ENCODE measurements at regions not wholly inside any gene's neighbourhood (a gene's known extent, or its start where the extent isn't known, plus 50 kb on each side); places are given as distances from the start of the nearest gene placed in this dataset.
A peak's percentile ranks its signal among the peaks of the same experiment; 100 is the strongest.

DNA sequence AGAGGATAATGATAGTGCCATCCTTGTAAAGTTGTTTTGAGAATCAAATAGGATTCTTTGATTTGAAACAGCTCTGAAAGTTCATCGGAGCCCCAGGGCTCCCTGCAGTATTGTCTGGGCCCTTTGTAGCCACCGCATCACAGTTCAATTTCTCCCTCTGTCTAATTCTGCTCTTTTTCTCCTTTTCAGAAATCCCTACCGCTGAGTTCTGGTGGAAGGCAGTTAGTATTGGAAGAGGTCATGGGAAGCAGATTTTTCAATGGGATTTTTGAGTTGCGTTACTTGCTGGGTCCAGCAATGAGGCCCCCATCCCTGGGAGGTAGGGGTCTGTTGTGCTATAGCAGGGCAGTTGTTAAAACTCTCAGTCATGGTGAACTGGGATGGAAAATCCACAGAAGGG is 101.0 kb upstream of the DISP3 start:
- Histone ChIP-seq H2AFZ (ENCODE audit: low read depth, low read length) (no peak overlapping the region), H3K27me3 (ENCODE audit: control insufficient read depth in 2 of 2, insufficient read depth in 2 of 2, low read length in 2 of 2) (peaks cover 0 to 1% of the 10 kb centered on the region in 2 experiments), H3K79me2 (ENCODE audit: control insufficient read depth, insufficient read depth, low read length) (no peaks in the 10 kb centered on the region), H3K4me2 (ENCODE audit: insufficient read depth, low read length) (no peak overlapping the region), H3K27ac (ENCODE audit: insufficient read depth, low read depth, low read length) (no peak overlapping the region), H3K4me3 (replicated peaks in 1 of 3; ENCODE audit: insufficient read depth in 1 of 3, low read depth in 1 of 3, low read length in 3 of 3) (no peak overlapping the region), H3K4me1 (ENCODE audit: control insufficient read depth, extremely low read depth, insufficient read depth, low read length) (no peaks in the 10 kb centered on the region), H3K36me3 (ENCODE audit: control insufficient read depth in 2 of 2, extremely low read depth in 1 of 2, insufficient read depth in 2 of 2, low read length in 2 of 2) (no peaks in the 10 kb centered on the region), H3K9me1 (replicated peaks; ENCODE audit: control insufficient read depth, extremely low read depth, insufficient read depth, low read length) (no peaks in the 10 kb centered on the region), H3K9ac (replicated peaks; ENCODE audit: extremely low read depth, insufficient read depth, low read length) (no peak overlapping the region), H4K20me1 (replicated peaks; ENCODE audit: control insufficient read depth, extremely low read depth, insufficient read depth, low read length) (no peaks in the 10 kb centered on the region), H3K9me3 (replicated peaks; ENCODE audit: control insufficient read depth, insufficient read depth, low read length) (no peaks in the 10 kb centered on the region)
- intact Hi-C loops (cut with micrococcal nuclease) = no loop called here
- ChIA-PET POLR2A (no interaction called here), CTCF (no interaction called here)
- FAIRE-seq = no peak
- no TSS peak for BruUV-seq (replicated peaks)
- TF ChIP-seq FOS (IDR thresholded peaks at IDR 0.05; ENCODE audit: borderline replicate concordance, insufficient read depth, low read length) (no peak), JUN (IDR thresholded peaks at IDR 0.05; ENCODE audit: borderline replicate concordance, insufficient read depth, insufficient read length, low read depth) (no peak), GATA2 (IDR thresholded peaks at IDR 0.05; ENCODE audit: insufficient read depth, insufficient read length, low read depth, low read length) (no peak)
- dilution Hi-C loops (cut with MboI; ENCODE audit: extremely low pct_ligation_motif_present, low sequenced_read_pairs) = no loop called here
- DNase-seq (ENCODE audit: low read depth, low spot score) = no peak

- H3K27me3 ChIP-seq (ENCODE audit: control insufficient read depth in 2 of 2, insufficient read depth in 2 of 2, low read length in 2 of 2) = peaks cover 0 to 1% of the 10 kb centered on the region in 2 experiments
- no peaks in the 10 kb centered on the region for H3K4me1 ChIP-seq (ENCODE audit: control insufficient read depth, extremely low read depth, insufficient read depth, low read length)
- CTCF ChIA-PET = no interaction called here
- intact Hi-C loops (cut with micrococcal nuclease) = no loop called here
- no peaks in the 10 kb centered on the region for H3K9me3 ChIP-seq (replicated peaks; ENCODE audit: control insufficient read depth, insufficient read depth, low read length)
- BruUV-seq (replicated peaks) = no TSS peak
- FAIRE-seq = peak; percentile 28
- H3K9me1 ChIP-seq (replicated peaks; ENCODE audit: control insufficient read depth, extremely low read depth, insufficient read depth, low read length) = no peaks in the 10 kb centered on the region
- no peak overlapping the region for H2AFZ ChIP-seq (ENCODE audit: low read depth, low read length)
- no peak for DNase-seq (ENCODE audit: low read depth, low spot score)
- H3K36me3 ChIP-seq (ENCODE audit: control insufficient read depth in 2 of 2, extremely low read depth in 1 of 2, insufficient read depth in 2 of 2, low read length in 2 of 2) = no peaks in the 10 kb centered on the region
- H3K4me2 ChIP-seq (ENCODE audit: insufficient read depth, low read length) = no peak overlapping the region
- POLR2A ChIA-PET = no interaction called here
- no peak overlapping the region for H3K9ac ChIP-seq (replicated peaks; ENCODE audit: extremely low read depth, insufficient read depth, low read length)
- H3K79me2 ChIP-seq (ENCODE audit: control insufficient read depth, insufficient read depth, low read length) = no peaks in the 10 kb centered on the region
- no peak overlapping the region for H3K4me3 ChIP-seq (replicated peaks in 1 of 3; ENCODE audit: insufficient read depth in 1 of 3, low read depth in 1 of 3, low read length in 3 of 3)
- dilution Hi-C loops (cut with MboI; ENCODE audit: extremely low pct_ligation_motif_present, low sequenced_read_pairs) = no loop called here
- no peak overlapping the region for H3K27ac ChIP-seq (ENCODE audit: insufficient read depth, low read depth, low read length)
- TF ChIP-seq JUN (IDR thresholded peaks at IDR 0.05; ENCODE audit: borderline replicate concordance, insufficient read depth, insufficient read length, low read depth) = no peak
- no peaks in the 10 kb centered on the region for H4K20me1 ChIP-seq (replicated peaks; ENCODE audit: control insufficient read depth, extremely low read depth, insufficient read depth, low read length)
These were observed 99.1 kb upstream of the DISP3 start for GRCh38 chr1:11379851-11380250.

All from endothelial cell of umbilical vein (primary cell).